Common myeloid progenitor, CD34-positive (primary cell): ENCODE measurements at regions not wholly inside any gene's neighbourhood (a gene's known extent, or its start where the extent isn't known, plus 50 kb on each side); places are given as distances from the start of the nearest gene placed in this dataset.

Experiments used
- CTCF ChIA-PET: fragments of 350-600 bp; sonication (Branson Sonifier 250); formaldehyde crosslinking; loops from one replicate; lab custom pipeline; 2021; ENCODE audit warnings: antibody characterized with exemption; lab: Charles Lee
- POLR2A ChIA-PET: fragments of 350-600 bp; sonication (Branson Sonifier 250); formaldehyde crosslinking; loops from one replicate; lab custom pipeline; 2021; ENCODE audit warnings: antibody characterized with exemption; lab: Charles Lee
- DNase-seq, 3 donors: peaks; one replicate each; pipeline versions ENCODE4 v3.0.0 to v3.0.0-alpha.2; 2013
- H3K27ac ChIP-seq, 2 experiments: 1 replicate in 1 of 2; 2 replicates in 1 of 2; pipeline ENCODE4 v1.7.0; 2013; ENCODE audit warnings: inconsistent platforms in 2 of 2, low read length in 2 of 2, mild to moderate bottlenecking in 2 of 2, low read depth in 1 of 2, moderate library complexity in 1 of 2; ENCODE audit not compliant: severe bottlenecking in 2 of 2, insufficient read depth in 1 of 2, poor library complexity in 1 of 2
- H3K27me3 ChIP-seq, 5 experiments: replicated peaks in 2 of 5; 1 replicate in 3 of 5; 2 replicates in 2 of 5; pipeline versions ENCODE4 v1.6.1 to v1.7.0; 2013; ENCODE audit warnings: low read length in 4 of 5, mild to moderate bottlenecking in 2 of 5, moderate library complexity in 2 of 5, inconsistent platforms in 1 of 5; ENCODE audit not compliant: insufficient read depth in 5 of 5, control insufficient read depth in 4 of 5
- H3K36me3 ChIP-seq, 4 experiments: 1 replicate in 2 of 4; 2 replicates in 2 of 4; pipeline versions ENCODE4 v1.6.1 to v1.7.0; 2013; ENCODE audit warnings: low read length in 3 of 4, control low read depth in 1 of 4, mild to moderate bottlenecking in 1 of 4; ENCODE audit not compliant: control insufficient read depth in 4 of 4, insufficient read depth in 4 of 4
- H3K4me1 ChIP-seq, 4 experiments: 1 replicate in 3 of 4; 2 replicates in 1 of 4; pipeline versions ENCODE4 v1.6.1 to v1.7.1; 2013; ENCODE audit warnings: low read length in 3 of 4, mild to moderate bottlenecking in 3 of 4, control low read depth in 1 of 4, inconsistent platforms in 1 of 4, moderate library complexity in 1 of 4; ENCODE audit not compliant: control insufficient read depth in 4 of 4, insufficient read depth in 4 of 4; ENCODE audit errors: control extremely low read depth in 1 of 4
- H3K4me3 ChIP-seq, 7 experiments: 1 replicate in 4 of 7; 2 replicates in 3 of 7; pipeline versions ENCODE4 v1.5.1 to v1.7.0; 2013; ENCODE audit warnings: mild to moderate bottlenecking in 7 of 7, low read length in 6 of 7, moderate library complexity in 6 of 7, inconsistent platforms in 2 of 7, low read depth in 2 of 7, control low read depth in 1 of 7; ENCODE audit not compliant: insufficient read depth in 4 of 7, control insufficient read depth in 1 of 7; ENCODE audit errors: extremely low read depth in 1 of 7
- H3K9me3 ChIP-seq, 5 experiments: 1 replicate in 4 of 5; 2 replicates in 1 of 5; pipeline versions ENCODE4 v1.6.1 to v1.7.1; 2013; ENCODE audit warnings: low read length in 4 of 5, mild to moderate bottlenecking in 2 of 5, inconsistent platforms in 1 of 5, low read depth in 1 of 5, moderate library complexity in 1 of 5; ENCODE audit not compliant: control insufficient read depth in 4 of 5, insufficient read depth in 2 of 5; ENCODE audit errors: control extremely low read depth in 1 of 5
- WGBS: methylation state at CpG from one replicate; pipeline ENCODE4 v1.1.5; 2013; ENCODE audit not compliant: insufficient coverage; 5-methylcytosine and 5-hydroxymethylcytosine counted together

- H3K36me3 ChIP-seq = no peaks in the 10 kb centered on the region
- DNase-seq = no peak
- no peaks in the 10 kb centered on the region for H3K4me1 ChIP-seq
- ChIA-PET CTCF (interaction anchor here (1.0 kb wide), 1 partner anchor 1862 kb away, joined by 3 read pairs; no protein-coding TSS in a partner anchor), POLR2A (no interaction called here)
- no peaks in the 10 kb centered on the region for H3K27me3 ChIP-seq
- no peak overlapping the region for H3K4me3 ChIP-seq
- H3K27ac ChIP-seq = no peak overlapping the region
- peaks cover 0 to 1% (median 0%) of the 10 kb centered on the region in 5 experiments for H3K9me3 ChIP-seq
- no CpG with 5 or more reads among the region's 1 CpG for WGBS
Measured at GRCh38 chr5:125528881-125529280, 782.4 kb upstream of the ZNF608 start.

- POLR2A ChIA-PET = no interaction called here
- no CpG with 5 or more reads among the region's 5 CpGs for WGBS
- CTCF ChIA-PET = no interaction called here
Measured at GRCh38 chr5:125530833-125531615, 784.6 kb upstream of the ZNF608 start.

GRCh38 chr5:125536095-125536494, 789.7 kb upstream of the ZNF608 start:
- DNase-seq = no peak
- ChIA-PET POLR2A (no interaction called here), CTCF (no interaction called here)
- Histone ChIP-seq H3K4me3 (no peak overlapping the region), H3K27me3 (no peaks in the 10 kb centered on the region), H3K36me3 (no peaks in the 10 kb centered on the region), H3K9me3 (peaks cover 0 to 12% (median 3%) of the 10 kb centered on the region in 5 experiments), H3K27ac (no peak overlapping the region), H3K4me1 (no peaks in the 10 kb centered on the region)

More at GRCh38 chr5:125530833-125531615, 784.6 kb upstream of the ZNF608 start:
- Histone ChIP-seq H3K4me3 (no peak overlapping the region), H3K36me3 (no peaks in the 10 kb centered on the region), H3K27me3 (no peaks in the 10 kb centered on the region), H3K9me3 (peaks cover 0 to 2% (median 0%) of the 10 kb centered on the region in 5 experiments), H3K4me1 (no peaks in the 10 kb centered on the region), H3K27ac (no peak overlapping the region)
- no peak for DNase-seq

- DNase-seq = no peak
- Histone ChIP-seq H3K9me3 (peaks cover 0 to 12% (median 3%) of the 10 kb centered on the region in 5 experiments), H3K4me3 (no peak overlapping the region), H3K4me1 (no peaks in the 10 kb centered on the region), H3K36me3 (no peaks in the 10 kb centered on the region), H3K27me3 (no peaks in the 10 kb centered on the region), H3K27ac (no peak overlapping the region)
- ChIA-PET POLR2A (no interaction called here), CTCF (no interaction called here)
- WGBS = no CpG with 5 or more reads among the region's 1 CpG
Measured at GRCh38 chr5:125536582-125536981, 790.1 kb upstream of the ZNF608 start.

- Histone ChIP-seq H3K4me1 (no peaks in the 10 kb centered on the region), H3K9me3 (peaks cover 0 to 12% (median 2%) of the 10 kb centered on the region in 5 experiments), H3K4me3 (no peak overlapping the region), H3K27ac (no peak overlapping the region), H3K36me3 (no peaks in the 10 kb centered on the region), H3K27me3 (no peaks in the 10 kb centered on the region)
- WGBS = 100% methylated on average over 1 of the region's 2 CpGs
- CTCF ChIA-PET = no interaction called here
- DNase-seq = no peak
- POLR2A ChIA-PET = no interaction called here
Measured at GRCh38 chr5:125537661-125538060, 791.2 kb upstream of the ZNF608 start.

GRCh38 chr5:125538469-125538868, 792.0 kb upstream of the ZNF608 start:
- DNase-seq = no peak
- peaks cover 0 to 12% (median 2%) of the 10 kb centered on the region in 5 experiments for H3K9me3 ChIP-seq
- H3K27ac ChIP-seq = no peak overlapping the region
- ChIA-PET POLR2A (no interaction called here), CTCF (no interaction called here)
- H3K4me3 ChIP-seq = no peak overlapping the region
- H3K4me1 ChIP-seq = no peaks in the 10 kb centered on the region
- WGBS = no CpG with 5 or more reads among the region's 2 CpGs
- no peaks in the 10 kb centered on the region for H3K27me3 ChIP-seq
- no peaks in the 10 kb centered on the region for H3K36me3 ChIP-seq

- Histone ChIP-seq H3K4me3 (no peak overlapping the region), H3K36me3 (no peaks in the 10 kb centered on the region), H3K4me1 (no peaks in the 10 kb centered on the region), H3K9me3 (peaks cover 0 to 10% (median 2%) of the 10 kb centered on the region in 5 experiments), H3K27ac (no peak overlapping the region), H3K27me3 (no peaks in the 10 kb centered on the region)
- POLR2A ChIA-PET = no interaction called here
- CTCF ChIA-PET = interaction anchor here (1.1 kb wide), 1 partner anchor 18 kb away, joined by 4 read pairs; no protein-coding TSS in a partner anchor
- DNase-seq = no peak
- no CpG with 5 or more reads among the region's 2 CpGs for WGBS
Measured at GRCh38 chr5:125541085-125541484, 794.6 kb upstream of the ZNF608 start.
